HG02938 (cell line): ENCODE measurements at regions not wholly inside any gene's neighbourhood (a gene's known extent, or its start where the extent isn't known, plus 50 kb on each side); places are given as distances from the start of the nearest gene placed in this dataset.

Experiments used
- ATAC-seq: cut with Tn5 transposase; IDR thresholded peaks from one replicate; pipeline ENCODE4 v1.9.1; 2021; ENCODE audit warnings: mild to moderate bottlenecking, moderate library complexity; ENCODE audit not compliant: unreplicated experiment

- ATAC-seq = no peak
These were observed 480.0 kb upstream of the ROBO1 start for GRCh38 chr3:80247766-80248165.

- ATAC-seq = no peak
These were observed 476.6 kb upstream of the ROBO1 start for GRCh38 chr3:80244390-80244789.

GRCh38 chr3:80241791-80242190 lies 474.0 kb upstream of the ROBO1 start:
- ATAC-seq = no peak

- ATAC-seq = no peak
These were observed 471.5 kb upstream of the ROBO1 start for GRCh38 chr3:80239301-80239700.

GRCh38 chr3:80238606-80239005 lies 470.8 kb upstream of the ROBO1 start:
- no peak for ATAC-seq

GRCh38 chr3:80238152-80238551 lies 470.4 kb upstream of the ROBO1 start:
- ATAC-seq = no peak

GRCh38 chr3:80234706-80235105 lies 466.9 kb upstream of the ROBO1 start:
- no peak for ATAC-seq

- ATAC-seq = no peak
These were observed 465.8 kb upstream of the ROBO1 start for GRCh38 chr3:80233576-80233975.

- no peak for ATAC-seq
These were observed 465.0 kb upstream of the ROBO1 start for GRCh38 chr3:80232760-80233159.

GRCh38 chr3:80230962-80231361 lies 463.2 kb upstream of the ROBO1 start:
- ATAC-seq = no peak

GRCh38 chr3:80227216-80227615 lies 459.4 kb upstream of the ROBO1 start:
- ATAC-seq = no peak

GRCh38 chr3:80215191-80215590 lies 447.4 kb upstream of the ROBO1 start:
- ATAC-seq = no peak

GRCh38 chr3:80213086-80213485 lies 445.3 kb upstream of the ROBO1 start:
- ATAC-seq = no peak

GRCh38 chr3:80192936-80193335 lies 425.1 kb upstream of the ROBO1 start:
- no peak for ATAC-seq

GRCh38 chr3:80190051-80190450 lies 422.3 kb upstream of the ROBO1 start:
- ATAC-seq = no peak

GRCh38 chr3:80187981-80188380 lies 420.2 kb upstream of the ROBO1 start:
- no peak for ATAC-seq

- no peak for ATAC-seq
These were observed 392.2 kb upstream of the ROBO1 start for GRCh38 chr3:80159990-80160506.

- no peak for ATAC-seq
These were observed 390.5 kb upstream of the ROBO1 start for GRCh38 chr3:80158332-80158731.

- ATAC-seq = no peak
These were observed 389.7 kb upstream of the ROBO1 start for GRCh38 chr3:80157546-80157945.

GRCh38 chr3:80152692-80153091 lies 384.9 kb upstream of the ROBO1 start:
- no peak for ATAC-seq

- ATAC-seq = no peak
These were observed 374.9 kb upstream of the ROBO1 start for GRCh38 chr3:80142714-80143113.

GRCh38 chr3:80141557-80141956 lies 373.8 kb upstream of the ROBO1 start:
- ATAC-seq = no peak

GRCh38 chr3:80116281-80116680 lies 348.5 kb upstream of the ROBO1 start:
- ATAC-seq = no peak

GRCh38 chr3:80114694-80115093 lies 346.9 kb upstream of the ROBO1 start:
- ATAC-seq = no peak
